ENCODE measurements at regions not wholly inside any gene's neighbourhood (a gene's known extent, or its start where the extent isn't known, plus 50 kb on each side); places are given as distances from the start of the nearest gene placed in this dataset.

GRCh38 chr5:165126598-165126997, 1621.2 kb downstream of the MAT2B start:
- FAIRE-seq (no peak), DNase-seq (ENCODE audit: low read depth) (no peak)
- H3K36me3 ChIP-seq (ENCODE audit: control insufficient read depth, insufficient read depth, low read length): no peaks in the 10 kb centered on the region
- TF ChIP-seq CTCF (IDR thresholded peaks at IDR 0.05; ENCODE audit: insufficient read depth, low read length, severe bottlenecking): no peak
- H3K27me3 ChIP-seq (ENCODE audit: control insufficient read depth, insufficient read depth, low read length): no peaks in the 10 kb centered on the region
- no peak overlapping the region for H3K4me3 ChIP-seq (ENCODE audit: low read depth, low read length)

GRCh38 chr5:165127941-165128340, 1622.5 kb downstream of the MAT2B start:
- no peak for TF ChIP-seq CTCF (IDR thresholded peaks at IDR 0.05; ENCODE audit: insufficient read depth, low read length, severe bottlenecking)
- Histone ChIP-seq H3K27me3 (ENCODE audit: control insufficient read depth, insufficient read depth, low read length) (no peaks in the 10 kb centered on the region), H3K4me3 (ENCODE audit: low read depth, low read length) (no peak overlapping the region), H3K36me3 (ENCODE audit: control insufficient read depth, insufficient read depth, low read length) (no peaks in the 10 kb centered on the region)
- DNase-seq (ENCODE audit: low read depth): no peak
- FAIRE-seq: no peak

- FAIRE-seq: no peak
- no peak for DNase-seq (ENCODE audit: low read depth)
- H3K4me3 ChIP-seq (ENCODE audit: low read depth, low read length): no peak overlapping the region
- H3K27me3 ChIP-seq (ENCODE audit: control insufficient read depth, insufficient read depth, low read length): no peaks in the 10 kb centered on the region
- no peaks in the 10 kb centered on the region for H3K36me3 ChIP-seq (ENCODE audit: control insufficient read depth, insufficient read depth, low read length)
- no peak for TF ChIP-seq CTCF (IDR thresholded peaks at IDR 0.05; ENCODE audit: insufficient read depth, low read length, severe bottlenecking)
Measured at GRCh38 chr5:165130656-165131055, 1625.2 kb downstream of the MAT2B start.

- Histone ChIP-seq H3K36me3 (ENCODE audit: control insufficient read depth, insufficient read depth, low read length) (no peaks in the 10 kb centered on the region), H3K27me3 (ENCODE audit: control insufficient read depth, insufficient read depth, low read length) (no peaks in the 10 kb centered on the region), H3K4me3 (ENCODE audit: low read depth, low read length) (no peak overlapping the region)
- FAIRE-seq (no peak), DNase-seq (ENCODE audit: low read depth) (no peak)
- no peak for TF ChIP-seq CTCF (IDR thresholded peaks at IDR 0.05; ENCODE audit: insufficient read depth, low read length, severe bottlenecking)
Measured at GRCh38 chr5:165134155-165134554, 1628.7 kb downstream of the MAT2B start.

- Histone ChIP-seq H3K27me3 (ENCODE audit: control insufficient read depth, insufficient read depth, low read length) (no peaks in the 10 kb centered on the region), H3K4me3 (ENCODE audit: low read depth, low read length) (no peak overlapping the region), H3K36me3 (ENCODE audit: control insufficient read depth, insufficient read depth, low read length) (no peaks in the 10 kb centered on the region)
- TF ChIP-seq CTCF (IDR thresholded peaks at IDR 0.05; ENCODE audit: insufficient read depth, low read length, severe bottlenecking): no peak
- DNase-seq (ENCODE audit: low read depth) (no peak), FAIRE-seq (no peak)
Measured at GRCh38 chr5:165135565-165135964, 1630.1 kb downstream of the MAT2B start.

GRCh38 chr5:165137701-165138100, 1632.3 kb downstream of the MAT2B start:
- DNase-seq (ENCODE audit: low read depth) (no peak), FAIRE-seq (no peak)
- Histone ChIP-seq H3K36me3 (ENCODE audit: control insufficient read depth, insufficient read depth, low read length) (no peaks in the 10 kb centered on the region), H3K4me3 (ENCODE audit: low read depth, low read length) (no peak overlapping the region), H3K27me3 (ENCODE audit: control insufficient read depth, insufficient read depth, low read length) (no peaks in the 10 kb centered on the region)
- TF ChIP-seq CTCF (IDR thresholded peaks at IDR 0.05; ENCODE audit: insufficient read depth, low read length, severe bottlenecking): no peak

Data from bronchial epithelial cell (primary cell).